ENCODE measurements at regions not wholly inside any gene's neighbourhood (a gene's known extent, or its start where the extent isn't known, plus 50 kb on each side); places are given as distances from the start of the nearest gene placed in this dataset.

DNA sequence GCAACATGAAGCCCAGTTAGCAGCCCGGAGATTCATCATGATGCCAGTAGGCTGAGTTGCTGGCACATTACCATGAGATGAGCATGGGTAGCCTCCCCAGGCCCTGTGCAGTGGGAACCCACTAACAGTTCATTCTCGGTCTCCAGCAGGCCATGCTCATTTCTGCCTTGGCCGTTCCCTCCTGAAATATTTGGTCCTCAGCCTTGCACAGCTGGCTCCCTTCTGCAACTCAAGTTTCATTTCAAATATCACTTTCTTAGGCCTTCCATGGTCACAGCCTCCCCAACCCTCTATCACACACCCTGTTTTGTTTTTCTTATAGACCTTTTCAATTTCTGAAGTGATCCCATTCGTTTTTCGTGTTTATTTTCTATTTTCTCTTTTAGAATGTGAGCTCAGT is 125.4 kb upstream of the VLDLR start:
- TF ChIP-seq, protein P1, sequence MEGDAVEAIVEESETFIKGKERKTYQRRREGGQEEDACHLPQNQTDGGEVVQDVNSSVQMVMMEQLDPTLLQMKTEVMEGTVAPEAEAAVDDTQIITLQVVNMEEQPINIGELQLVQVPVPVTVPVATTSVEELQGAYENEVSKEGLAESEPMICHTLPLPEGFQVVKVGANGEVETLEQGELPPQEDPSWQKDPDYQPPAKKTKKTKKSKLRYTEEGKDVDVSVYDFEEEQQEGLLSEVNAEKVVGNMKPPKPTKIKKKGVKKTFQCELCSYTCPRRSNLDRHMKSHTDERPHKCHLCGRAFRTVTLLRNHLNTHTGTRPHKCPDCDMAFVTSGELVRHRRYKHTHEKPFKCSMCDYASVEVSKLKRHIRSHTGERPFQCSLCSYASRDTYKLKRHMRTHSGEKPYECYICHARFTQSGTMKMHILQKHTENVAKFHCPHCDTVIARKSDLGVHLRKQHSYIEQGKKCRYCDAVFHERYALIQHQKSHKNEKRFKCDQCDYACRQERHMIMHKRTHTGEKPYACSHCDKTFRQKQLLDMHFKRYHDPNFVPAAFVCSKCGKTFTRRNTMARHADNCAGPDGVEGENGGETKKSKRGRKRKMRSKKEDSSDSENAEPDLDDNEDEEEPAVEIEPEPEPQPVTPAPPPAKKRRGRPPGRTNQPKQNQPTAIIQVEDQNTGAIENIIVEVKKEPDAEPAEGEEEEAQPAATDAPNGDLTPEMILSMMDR (conservative IDR thresholded peaks at IDR 0.05 in 1 of 2, IDR thresholded peaks at IDR 0.05 in 1 of 2; ENCODE audit: low read depth in 1 of 2, low read length in 2 of 2) = no peak
- no peak for TF ChIP-seq EZH2 (IDR thresholded peaks at IDR 0.05; ENCODE audit: low read length, missing control alignments)

All from fibroblast of lung (primary cell).